GM19023 (cell line): ENCODE measurements at regions not wholly inside any gene's neighbourhood (a gene's known extent, or its start where the extent isn't known, plus 50 kb on each side); places are given as distances from the start of the nearest gene placed in this dataset.
"Not testable (repeated sequence)": the region's sequence is repeated elsewhere in the genome, so short reads cannot be mapped to it uniquely, and the experiment has no call there.

Experiments
- ATAC-seq: cut with Tn5 transposase; IDR thresholded peaks from one replicate; pipeline ENCODE4 v1.9.1; 2021; ENCODE audit warnings: mild to moderate bottlenecking, moderate library complexity; ENCODE audit not compliant: unreplicated experiment

DNA sequence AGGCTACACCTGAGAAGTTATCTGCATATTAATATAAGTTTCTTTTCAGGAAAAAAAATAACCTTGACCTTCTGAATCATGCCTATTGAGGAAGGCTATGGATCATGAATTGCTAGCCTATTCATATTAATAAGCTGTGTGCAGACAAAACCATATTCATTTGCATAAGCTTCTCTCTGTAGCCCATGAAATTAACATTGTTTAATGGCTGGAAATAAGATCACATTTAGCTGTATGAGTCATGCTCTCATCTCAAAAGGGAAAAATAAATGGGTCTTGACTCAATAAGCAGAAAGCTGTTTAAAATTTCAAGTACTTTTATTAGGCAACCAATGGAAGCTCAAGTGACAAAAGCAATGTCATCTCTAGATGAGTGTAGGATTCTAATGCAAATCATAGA lies 330.0 kb upstream of the DEPDC1 start:
- no peak for ATAC-seq

DNA sequence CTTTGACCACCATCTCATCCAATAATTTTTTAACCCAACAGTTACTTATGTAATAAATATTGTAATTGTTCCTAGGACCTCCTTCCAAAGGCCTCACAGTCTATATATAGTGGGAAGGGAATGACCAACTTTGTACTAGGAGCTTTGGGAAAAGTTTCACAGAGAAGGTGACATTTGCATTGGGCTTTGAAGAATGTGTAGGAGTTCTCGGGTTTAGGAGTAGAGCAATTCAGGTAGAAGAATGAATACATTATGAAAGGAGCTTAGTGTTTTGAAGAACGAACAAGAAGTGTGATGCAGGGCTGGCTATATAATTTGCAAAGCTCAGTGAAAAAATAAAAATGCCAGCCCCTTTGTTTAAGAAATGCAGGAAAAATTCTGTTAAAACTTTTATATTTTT lies 330.4 kb upstream of the DEPDC1 start:
- ATAC-seq: no peak

DNA sequence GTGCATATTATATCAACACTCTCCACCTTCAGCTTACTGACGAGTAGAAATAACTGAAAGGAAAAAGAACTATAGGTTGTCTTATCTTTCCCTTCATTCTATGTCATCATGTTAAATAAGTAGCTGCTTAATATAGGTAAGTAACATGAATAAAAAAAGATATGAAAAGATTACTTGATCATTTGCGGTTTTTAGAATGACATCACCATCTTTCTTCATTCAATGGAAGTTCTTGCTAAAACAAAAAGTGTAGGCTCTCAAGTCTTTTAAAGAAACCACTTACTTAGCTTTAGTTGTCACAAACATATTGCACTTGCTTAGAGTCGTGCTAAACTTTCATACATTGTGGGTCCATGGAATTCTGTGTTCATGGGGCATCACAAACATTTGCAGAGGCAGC lies 331.1 kb upstream of the DEPDC1 start:
- ATAC-seq: no peak

DNA sequence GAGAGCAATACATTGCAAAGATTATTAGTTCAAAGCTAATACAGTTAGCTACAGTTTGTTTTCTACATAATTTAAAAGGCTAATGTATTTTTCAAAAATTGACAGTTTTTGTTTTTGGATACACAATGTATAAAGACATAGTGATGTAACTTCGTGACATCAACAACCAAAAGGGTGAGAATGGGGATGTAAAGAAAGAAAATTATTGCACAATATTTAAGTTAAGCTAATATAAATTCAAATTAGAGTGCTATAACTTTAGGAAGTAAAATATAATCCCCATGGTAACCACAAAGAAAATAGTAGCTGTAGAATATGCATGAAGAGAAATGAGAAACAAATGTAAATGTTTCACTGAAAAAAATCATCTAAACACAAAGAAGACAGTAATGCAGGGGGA lies 334.4 kb upstream of the DEPDC1 start:
- ATAC-seq: no peak

DNA sequence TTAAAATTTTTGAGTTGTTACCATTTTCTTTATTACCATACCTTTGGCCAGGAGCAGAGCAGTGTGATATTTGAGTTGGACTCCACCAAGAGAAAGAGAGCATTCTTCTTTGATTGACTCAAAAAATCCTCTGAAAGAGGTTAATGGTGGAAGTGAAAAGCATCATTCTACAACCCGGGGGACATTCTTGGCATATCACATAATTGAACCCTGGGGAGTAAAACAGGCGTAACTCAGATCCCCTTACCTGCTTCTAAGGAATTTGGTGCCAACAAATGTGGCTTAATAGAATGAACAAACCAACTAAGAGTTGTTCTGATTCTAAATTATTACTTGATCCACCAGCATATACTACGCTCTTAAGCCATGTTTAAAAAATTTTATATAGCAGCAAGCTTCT lies 351.1 kb upstream of the DEPDC1 start:
- ATAC-seq: no peak

DNA sequence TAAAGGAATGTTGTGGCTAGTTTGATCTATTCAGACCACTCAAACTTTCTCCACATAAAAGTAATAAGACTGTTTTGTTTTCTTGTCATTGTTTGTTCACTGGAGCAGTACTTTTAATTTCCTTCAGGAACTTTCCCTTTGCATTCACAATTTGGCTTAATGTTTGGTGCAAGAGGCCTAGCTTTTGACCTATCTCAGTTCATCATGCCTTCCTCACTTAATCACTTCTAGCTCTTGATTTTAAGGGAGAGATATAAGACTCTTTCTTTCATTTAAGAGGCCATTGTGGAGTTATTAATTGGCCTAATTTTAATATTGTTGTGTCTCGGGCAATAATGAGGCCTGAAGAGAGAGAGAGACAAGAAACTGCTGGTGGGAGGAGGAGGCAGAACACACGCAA lies 371.7 kb upstream of the DEPDC1 start:
- no peak for ATAC-seq

DNA sequence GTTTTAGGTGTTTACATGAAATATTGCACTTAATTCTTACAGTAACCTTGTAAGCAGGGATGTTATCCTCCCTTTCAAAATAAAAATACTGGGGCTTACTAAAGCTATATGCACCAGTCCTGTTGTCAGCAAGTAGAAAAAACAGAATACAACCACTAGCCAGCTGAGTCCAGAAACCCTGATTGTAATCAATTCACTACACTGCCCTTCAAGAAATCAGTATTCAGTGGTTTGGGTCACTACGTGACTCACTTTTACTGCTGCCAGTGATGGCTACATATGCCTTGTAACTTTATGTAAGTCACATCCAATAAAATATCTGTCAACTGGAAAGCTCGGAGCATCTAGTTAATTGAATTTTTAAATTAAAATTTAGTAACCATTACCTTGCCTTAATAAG lies 376.3 kb upstream of the DEPDC1 start:
- no peak for ATAC-seq

DNA sequence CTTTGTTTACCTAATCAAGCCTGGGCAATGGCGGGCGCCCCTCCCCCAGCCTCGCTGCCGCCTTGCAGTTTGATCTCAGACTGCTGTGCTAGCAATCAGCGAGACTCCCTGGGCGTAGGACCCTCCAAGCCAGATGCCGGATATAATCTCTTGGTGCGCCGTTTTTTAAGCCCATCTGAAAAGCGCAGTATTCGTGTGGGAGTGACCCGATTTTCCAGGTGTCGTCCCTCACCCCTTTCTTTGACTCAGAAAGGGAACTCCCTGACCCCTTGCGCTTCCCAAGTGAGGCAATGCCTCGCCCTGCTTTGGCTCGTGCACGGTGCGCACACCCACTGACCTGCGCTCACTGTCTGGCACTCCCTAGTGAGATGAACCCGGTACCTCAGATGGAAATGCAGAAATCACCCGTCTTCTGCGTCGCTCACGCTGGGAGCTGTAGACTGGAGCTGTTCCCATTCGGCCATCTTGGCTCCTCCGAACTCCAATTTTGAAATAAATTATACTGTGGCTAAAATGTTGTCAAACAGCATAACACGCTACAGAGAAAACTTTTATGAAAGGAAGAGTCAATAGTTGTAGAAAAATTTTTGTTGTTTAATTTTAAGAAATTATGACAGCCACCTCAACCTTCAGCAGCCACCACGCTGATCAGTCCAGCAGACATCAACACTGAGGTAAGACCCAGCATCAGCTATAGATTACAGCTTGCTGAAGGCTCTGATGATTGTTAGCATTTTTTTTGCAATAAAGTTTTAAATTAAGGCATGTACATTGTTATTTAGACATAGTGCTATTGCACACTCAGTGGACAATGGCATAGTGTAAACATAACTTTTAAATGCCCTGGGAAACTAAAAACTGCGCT lies 384.7 kb upstream of the DEPDC1 start:
- not testable (repeated sequence) for ATAC-seq

DNA sequence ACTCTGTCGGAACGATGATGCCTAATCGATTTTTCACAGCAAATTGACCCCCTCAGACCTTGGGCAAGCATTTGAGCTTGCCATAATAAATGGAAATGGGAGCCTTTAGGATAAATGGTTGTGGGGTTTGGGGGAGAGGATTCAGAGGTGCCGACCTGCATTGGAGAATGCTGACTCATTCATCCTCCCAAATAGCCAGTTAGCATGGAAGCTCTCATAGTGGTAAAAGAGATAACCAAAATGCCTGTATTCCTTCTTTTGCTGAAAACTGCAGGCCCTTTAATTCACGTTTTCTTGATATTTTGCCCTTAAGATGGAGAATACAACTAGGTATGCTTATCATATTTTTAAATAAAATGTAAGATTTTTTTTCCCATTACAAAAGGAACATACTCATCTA lies 392.6 kb upstream of the DEPDC1 start:
- no peak for ATAC-seq

DNA sequence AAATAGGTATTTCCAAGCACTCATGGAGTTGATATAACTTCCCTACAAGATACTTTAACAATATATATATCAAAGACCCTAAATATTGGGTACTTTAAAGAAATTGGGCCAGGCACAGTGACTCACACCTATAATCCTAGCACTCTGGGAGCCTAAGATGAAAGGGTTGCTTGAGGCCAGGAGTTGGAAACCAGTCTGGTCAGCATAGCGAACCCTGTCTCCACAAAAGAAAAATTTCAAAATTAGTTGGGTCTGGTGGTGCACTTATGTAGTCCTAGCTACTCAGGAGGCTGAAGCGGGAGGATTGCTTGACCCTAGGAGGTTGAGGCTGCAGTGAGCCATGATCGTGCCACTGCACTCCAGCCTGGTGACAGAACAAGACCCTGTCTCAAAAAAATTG lies 393.9 kb upstream of the DEPDC1 start:
- no peak for ATAC-seq

DNA sequence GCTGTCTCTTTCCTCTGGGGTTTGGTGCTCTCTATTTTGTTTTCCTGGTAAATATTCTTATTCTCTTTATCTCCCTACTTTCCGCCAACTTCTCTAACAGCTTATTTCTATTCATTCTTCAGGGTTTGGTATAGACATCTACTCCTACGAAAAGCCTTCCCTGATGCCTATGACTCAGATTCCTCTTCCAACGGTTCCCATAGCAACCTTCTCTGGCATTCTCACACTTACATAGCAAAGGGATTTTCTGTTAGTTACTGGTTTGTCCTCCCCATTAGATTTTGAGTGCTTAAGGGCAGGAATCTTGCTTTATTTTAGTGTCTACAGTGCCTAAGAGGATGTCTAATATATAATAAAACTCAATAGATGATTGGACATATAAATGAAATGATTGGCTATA lies 407.6 kb upstream of the DEPDC1 start:
- no peak for ATAC-seq

DNA sequence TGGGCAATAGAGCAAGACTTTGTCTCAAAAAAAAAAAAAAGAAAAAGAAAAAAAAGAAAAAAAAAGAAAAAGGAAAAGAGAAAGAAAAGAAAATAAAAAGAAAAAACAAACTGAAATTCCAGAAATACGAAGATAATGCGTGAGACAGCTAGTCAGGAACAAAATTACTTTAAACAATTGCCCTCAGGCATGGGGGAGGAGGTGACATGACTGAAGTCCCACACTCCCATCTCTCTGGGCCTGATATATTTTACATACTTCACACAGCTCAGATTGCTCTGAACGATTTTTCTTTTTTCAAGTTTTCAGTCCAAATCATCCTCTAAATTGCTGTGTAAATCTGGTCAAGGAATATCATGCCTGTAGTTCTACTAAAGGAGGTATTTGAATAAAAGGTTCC lies 409.5 kb upstream of the DEPDC1 start:
- no peak for ATAC-seq

DNA sequence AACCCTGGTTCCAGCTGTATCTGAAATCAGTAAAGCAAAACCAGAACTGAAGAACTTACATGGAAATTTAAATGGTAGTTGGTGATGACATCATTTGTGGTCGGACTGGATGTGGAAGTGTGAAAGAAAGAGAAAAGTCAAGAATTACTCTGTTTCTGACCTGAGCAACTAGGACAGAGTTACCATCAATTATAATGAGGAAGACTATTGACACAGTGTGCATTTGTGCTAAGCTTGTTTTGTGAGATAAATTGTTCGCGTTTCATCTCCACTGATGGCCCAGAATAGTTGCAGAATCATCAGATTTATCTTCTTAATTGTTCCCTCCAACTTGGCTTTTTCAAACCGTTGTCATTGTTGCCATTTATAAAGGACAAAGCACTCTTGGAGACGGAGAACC lies 410.6 kb upstream of the DEPDC1 start:
- no peak for ATAC-seq

DNA sequence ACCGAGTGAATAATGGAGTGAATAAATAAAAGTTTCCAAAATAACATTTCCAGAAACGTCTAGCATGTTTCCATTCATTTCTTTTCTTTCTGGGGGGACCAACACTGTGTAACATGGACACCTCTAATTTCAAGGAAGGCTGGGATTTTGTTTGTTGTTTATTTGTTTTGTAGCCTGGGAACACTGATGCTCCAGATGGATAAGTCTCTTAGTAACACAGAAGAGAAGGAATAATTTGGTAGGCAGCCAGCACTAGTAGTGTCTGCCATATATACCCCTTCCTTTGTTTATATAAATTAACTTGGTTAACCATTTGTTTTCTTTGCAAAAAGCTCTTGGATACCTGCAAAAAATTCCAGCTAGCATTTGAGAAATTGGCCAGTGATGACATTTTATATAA lies 411.4 kb upstream of the DEPDC1 start:
- no peak for ATAC-seq

DNA sequence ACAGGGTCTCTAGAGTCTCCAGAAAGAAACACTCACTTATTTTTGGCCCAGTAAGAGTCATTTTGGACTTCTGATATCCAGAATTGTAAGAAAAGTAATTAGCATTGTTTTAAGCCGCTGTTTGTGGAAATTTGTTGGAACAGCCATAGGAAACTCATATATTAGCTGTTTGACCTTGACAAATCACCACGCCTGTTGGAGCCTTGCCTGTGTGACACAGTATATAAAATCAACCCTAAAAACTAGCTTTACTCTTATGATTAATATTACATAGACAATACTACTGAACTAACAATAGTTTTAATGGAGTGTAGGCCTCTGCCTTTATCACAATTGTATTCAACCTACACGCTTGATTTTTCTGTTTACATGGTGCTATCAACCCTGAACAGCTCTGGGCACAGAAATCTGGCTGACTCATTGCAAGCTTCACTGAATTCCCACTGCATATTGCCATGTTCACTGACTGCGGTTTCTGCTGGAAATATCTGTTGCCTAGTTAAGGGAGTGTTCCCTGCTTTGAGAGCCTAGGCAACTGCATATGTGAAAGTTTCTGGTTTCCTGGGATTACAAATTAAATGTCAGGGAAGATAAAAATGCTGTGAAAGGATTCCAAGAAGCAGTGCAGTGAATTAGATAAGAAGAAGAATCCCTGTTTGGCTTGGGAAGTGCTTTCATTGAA lies 419.5 kb upstream of the DEPDC1 start:
- ATAC-seq: no peak

DNA sequence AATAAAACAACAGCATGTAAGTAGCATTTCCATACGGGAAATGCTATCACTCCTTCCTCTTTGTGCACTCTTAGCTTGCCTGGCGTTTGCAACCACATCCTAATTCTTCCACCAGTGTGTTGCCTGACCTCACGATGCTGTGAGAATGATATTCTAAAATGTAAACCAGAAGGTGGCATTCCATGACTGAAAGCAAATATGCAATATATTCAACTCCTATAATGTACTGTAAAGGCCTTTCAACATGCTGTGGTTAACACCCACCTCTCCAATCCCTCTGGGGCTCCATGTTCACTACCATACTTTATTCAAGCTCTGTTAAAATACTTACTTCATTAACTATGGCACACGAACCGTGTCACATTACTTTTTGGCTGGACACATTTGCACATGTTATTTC lies 420.6 kb upstream of the DEPDC1 start:
- no peak for ATAC-seq

DNA sequence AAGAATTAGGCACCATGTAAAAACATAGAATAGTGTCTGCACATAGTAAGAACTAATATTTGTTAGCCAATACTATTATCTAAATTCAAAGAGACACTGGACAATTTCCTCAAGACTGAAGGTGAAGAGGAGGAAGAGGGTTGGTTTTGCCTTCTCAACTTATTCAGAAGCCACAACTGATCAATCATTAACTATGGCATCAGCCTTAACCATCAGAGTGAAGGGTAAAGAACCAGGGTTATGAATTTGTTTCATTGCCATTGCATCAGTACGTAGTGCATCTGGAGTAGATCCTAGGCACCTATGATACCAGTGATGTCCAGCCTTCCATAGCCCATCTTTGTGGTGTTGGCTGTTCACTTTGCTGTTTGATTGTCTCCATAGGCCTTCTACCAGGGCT lies 421.7 kb upstream of the DEPDC1 start:
- no peak for ATAC-seq

DNA sequence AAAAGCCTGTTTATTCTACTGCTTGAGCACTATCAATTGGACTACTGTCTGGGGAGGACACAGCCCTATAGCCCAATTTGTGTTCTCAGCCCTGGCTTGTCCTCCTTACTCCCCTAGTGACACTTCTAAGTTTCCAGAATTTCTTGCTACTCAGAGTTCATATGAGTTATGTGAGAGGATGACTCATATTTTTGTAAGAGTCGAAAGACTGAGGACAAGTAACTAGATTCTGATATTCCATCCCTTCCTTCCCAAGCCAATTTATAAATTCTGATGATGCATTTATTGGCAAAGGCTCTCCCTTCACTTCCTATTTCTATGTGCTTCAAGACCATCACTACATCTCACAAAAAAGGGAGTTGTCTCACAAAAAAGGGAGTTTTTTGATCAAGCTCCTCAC lies 422.2 kb upstream of the DEPDC1 start:
- ATAC-seq: no peak

DNA sequence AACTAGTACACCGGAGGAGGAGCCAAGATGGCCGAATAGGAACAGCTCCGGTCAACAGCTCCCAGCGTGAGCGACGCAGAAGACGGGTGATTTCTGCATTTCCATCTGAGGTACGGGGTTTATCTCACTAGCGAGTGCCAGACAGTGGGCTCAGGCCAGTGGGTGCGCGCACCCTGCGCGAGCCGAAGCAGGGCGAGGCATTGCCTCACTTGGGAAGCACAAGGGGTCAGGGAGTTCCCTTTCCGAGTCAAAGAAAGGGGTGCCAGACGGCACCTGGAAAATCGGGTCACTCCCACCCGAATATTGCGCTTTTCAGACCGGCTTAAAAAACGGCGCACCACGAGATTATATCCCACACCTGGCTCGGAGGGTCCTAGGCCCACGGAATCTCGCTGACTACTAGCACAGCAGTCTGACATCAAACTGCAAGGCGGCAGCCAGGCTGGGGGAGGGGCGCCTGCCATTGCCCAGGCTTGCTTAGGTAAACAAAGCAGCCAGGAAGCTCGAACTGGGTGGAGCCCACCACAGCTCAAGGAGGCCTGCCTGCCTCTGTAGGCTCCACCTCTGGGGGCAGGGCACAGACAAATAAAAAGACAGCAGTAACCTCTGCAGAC lies 426.7 kb upstream of the DEPDC1 start:
- not testable (repeated sequence) for ATAC-seq

DNA sequence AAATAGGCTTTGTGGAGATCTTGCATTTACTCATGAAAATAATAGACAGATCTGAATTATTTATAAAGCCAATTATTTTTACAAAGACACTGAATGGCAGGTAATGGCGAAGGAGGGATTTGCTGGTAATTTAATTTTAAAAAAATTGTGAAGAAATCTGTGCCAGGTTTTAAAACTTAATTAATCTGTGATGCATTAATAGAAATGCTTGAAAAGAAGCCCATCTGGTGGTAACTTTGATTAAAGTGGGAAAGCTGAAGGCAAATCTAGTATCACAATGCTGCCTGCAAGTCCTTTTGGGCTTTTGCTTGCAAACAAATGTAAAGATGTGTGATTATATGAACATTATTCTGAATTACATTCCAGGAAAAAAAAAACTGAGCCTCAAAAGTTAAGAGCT lies 433.2 kb upstream of the DEPDC1 start:
- no peak for ATAC-seq

DNA sequence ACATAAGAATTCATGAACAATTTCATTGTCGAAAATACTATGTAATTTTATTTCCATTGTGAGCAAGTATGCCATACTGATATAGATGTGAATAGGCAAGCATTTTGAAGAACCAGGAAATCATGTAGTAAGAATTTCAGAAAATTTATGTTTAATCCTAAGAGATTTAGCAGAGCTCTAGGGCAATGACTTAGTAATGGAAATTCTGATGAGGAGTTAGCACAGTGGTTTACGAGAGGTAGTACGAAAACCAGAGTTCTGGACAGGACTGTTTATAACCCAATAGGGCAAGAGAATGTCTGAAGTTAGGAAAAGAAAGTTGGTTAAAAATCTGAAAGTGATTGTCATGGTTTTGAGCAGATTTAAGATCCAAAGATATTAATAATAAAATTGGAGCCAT lies 439.6 kb upstream of the DEPDC1 start:
- ATAC-seq: no peak

DNA sequence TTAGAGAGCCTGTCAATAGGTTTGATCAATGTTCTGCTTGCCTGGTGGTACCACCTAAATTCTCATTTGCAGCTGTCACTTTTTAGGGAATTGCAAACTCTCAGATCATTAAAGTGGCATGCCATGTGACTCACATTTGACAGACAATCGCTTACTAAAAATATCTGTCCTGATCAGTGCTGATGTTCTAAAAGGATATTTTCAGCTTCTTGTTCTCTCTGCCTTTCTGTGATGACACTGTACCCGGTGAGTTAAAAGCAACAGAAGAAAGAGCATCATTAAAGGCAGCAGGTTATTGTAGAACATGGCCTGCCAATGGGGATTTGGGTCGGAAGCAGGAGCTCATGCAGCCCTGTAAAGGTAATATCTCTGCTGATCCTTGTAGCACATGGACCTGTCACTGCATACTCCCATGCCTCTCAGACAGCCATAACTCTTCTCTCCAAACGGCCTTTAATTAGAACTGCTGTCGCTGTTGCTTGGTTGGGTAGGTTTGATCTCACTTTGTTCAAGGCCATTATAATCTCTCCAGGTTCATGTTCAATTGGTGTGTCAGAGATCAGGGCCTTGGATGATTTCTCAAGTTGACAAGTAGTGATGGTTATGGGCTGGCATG lies 441.3 kb upstream of the DEPDC1 start:
- no peak for ATAC-seq
